Lower lobe of right lung (tissue), 2 donors: ENCODE measurements at regions not wholly inside any gene's neighbourhood (a gene's known extent, or its start where the extent isn't known, plus 50 kb on each side); places are given as distances from the start of the nearest gene placed in this dataset.
"Not testable (repeated sequence)": the region's sequence is repeated elsewhere in the genome, so short reads cannot be mapped to it uniquely, and the experiment has no call there.

Experiments used
- ATAC-seq, 2 donors: fragments of 200-7000 bp; cut with Tn5 transposase; one replicate each; pipeline ENCODE4 v1.9.1; 2020 to 2022; ENCODE audit warnings: mild to moderate bottlenecking in 2 of 2, moderate library complexity in 2 of 2
- DNase-seq: peaks from one replicate; pipeline ENCODE4 v3.0.0-alpha.2; 2020
- H3K27ac ChIP-seq: fragments of 200-600 bp; one replicate; pipeline ENCODE4 v1.8.0; 2022
- H3K27me3 ChIP-seq: fragments of 200-600 bp; one replicate; pipeline ENCODE4 v1.8.0; 2022; ENCODE audit warnings: low read depth
- H3K36me3 ChIP-seq: fragments of 200-600 bp; one replicate; pipeline ENCODE4 v1.8.0; 2022; ENCODE audit warnings: mild to moderate bottlenecking
- H3K4me1 ChIP-seq: fragments of 200-600 bp; one replicate; pipeline ENCODE4 v1.8.0; 2022
- H3K4me3 ChIP-seq: fragments of 200-600 bp; one replicate; pipeline ENCODE4 v1.8.0; 2022; ENCODE audit warnings: mild to moderate bottlenecking
- H3K9me3 ChIP-seq: fragments of 200-600 bp; one replicate; pipeline ENCODE4 v1.8.0; 2022
- CTCF ChIP-seq: fragments of 200-600 bp; IDR thresholded peaks from one replicate; pipeline ENCODE4 v1.8.0; 2022; ENCODE audit warnings: antibody characterized with exemption, mild to moderate bottlenecking
- intact Hi-C: fragments of 100-400 bp; cut with DNase I; formaldehyde crosslinking; loops from one replicate; pipeline ENCODE4 v1.11.0; 2022
- donor health status: DM: no; HTN: yes; CAD: no; lungs with severe emphysema.

GRCh38 chr4:27075603-27076002 lies 215.0 kb downstream of the STIM2 start:
- H3K4me3 ChIP-seq, H3K27me3 ChIP-seq, ATAC-seq, H3K4me1 ChIP-seq, H3K9me3 ChIP-seq, H3K36me3 ChIP-seq, intact Hi-C loops, H3K27ac ChIP-seq: not testable (repeated sequence)
- DNase-seq: peak; percentile 53

- DNase-seq: no peak
- intact Hi-C loops: no loop called here
- H3K27me3 ChIP-seq: peaks cover 4% of the 10 kb centered on the region
- H3K4me1 ChIP-seq: peaks cover 6% of the 10 kb centered on the region
- H3K36me3 ChIP-seq: no peaks in the 10 kb centered on the region
- H3K27ac ChIP-seq: no peak overlapping the region
- no peak for ATAC-seq
- TF ChIP-seq CTCF: no peak
- no peak overlapping the region for H3K4me3 ChIP-seq
- no peaks in the 10 kb centered on the region for H3K9me3 ChIP-seq
These were observed 218.4 kb downstream of the STIM2 start for GRCh38 chr4:27078934-27079455.

GRCh38 chr4:27081675-27082586 lies 221.3 kb downstream of the STIM2 start:
- ATAC-seq (peak in 1 of 2 donors; percentile 40), DNase-seq (no peak)
- no peak overlapping the region for H3K27ac ChIP-seq
- no peaks in the 10 kb centered on the region for H3K36me3 ChIP-seq
- no peak for TF ChIP-seq CTCF
- intact Hi-C loops: no loop called here
- no peak overlapping the region for H3K4me3 ChIP-seq
- peaks cover 22% of the 10 kb centered on the region for H3K4me1 ChIP-seq
- H3K9me3 ChIP-seq: no peaks in the 10 kb centered on the region
- peaks cover 14% of the 10 kb centered on the region for H3K27me3 ChIP-seq

GRCh38 chr4:27082776-27083175 lies 222.1 kb downstream of the STIM2 start:
- Histone ChIP-seq H3K4me1 (peaks cover 22% of the 10 kb centered on the region), H3K27ac (no peak overlapping the region), H3K36me3 (no peaks in the 10 kb centered on the region), H3K9me3 (no peaks in the 10 kb centered on the region), H3K27me3 (peaks cover 19% of the 10 kb centered on the region), H3K4me3 (no peak overlapping the region)
- ATAC-seq (no peak), DNase-seq (no peak)
- intact Hi-C loops: no loop called here
- no peak for TF ChIP-seq CTCF

GRCh38 chr4:27084685-27085361 lies 224.2 kb downstream of the STIM2 start:
- TF ChIP-seq CTCF: peak; percentile 23
- Histone ChIP-seq H3K9me3 (no peaks in the 10 kb centered on the region), H3K4me3 (peak overlapping the region; percentile 46), H3K4me1 (peaks cover 22% of the 10 kb centered on the region), H3K36me3 (no peaks in the 10 kb centered on the region), H3K27ac (no peak overlapping the region), H3K27me3 (peaks cover 23% of the 10 kb centered on the region)
- intact Hi-C loops: no loop called here
- peak in 1 of 2 donors; percentile 61 for ATAC-seq
- DNase-seq: peak; percentile 53
